Right forelimb (tissue), 1 donor: ENCODE measurements at regions not wholly inside any gene's neighbourhood (a gene's known extent, or its start where the extent isn't known, plus 50 kb on each side); places are given as distances from the start of the nearest gene placed in this dataset.
"Not testable (repeated sequence)": the region's sequence is repeated elsewhere in the genome, so short reads cannot be mapped to it uniquely, and the experiment has no call there.

Experiments
- DNase-seq: peaks from one replicate; pipeline ENCODE4 v3.0.0-alpha.2; 2018

GRCh38 chr20:4635781-4636180 lies 50.5 kb upstream of the PRNP start:
- DNase-seq = no peak

GRCh38 chr20:4635342-4635741 lies 50.9 kb upstream of the PRNP start:
- no peak for DNase-seq

GRCh38 chr20:4633780-4634179 lies 52.5 kb upstream of the PRNP start:
- no peak for DNase-seq

GRCh38 chr20:4633379-4633778 lies 52.9 kb upstream of the PRNP start:
- DNase-seq = no peak

GRCh38 chr20:4632876-4633275 lies 53.4 kb upstream of the PRNP start:
- no peak for DNase-seq

GRCh38 chr20:4626228-4626627 lies 60.0 kb upstream of the PRNP start:
- no peak for DNase-seq

- DNase-seq = no peak
Observed at GRCh38 chr20:4625687-4626086, 60.6 kb upstream of the PRNP start.

- not testable (repeated sequence) for DNase-seq
Observed at GRCh38 chr20:4624675-4625336, 61.5 kb upstream of the PRNP start.

GRCh38 chr20:4619144-4619543 lies 67.1 kb upstream of the PRNP start:
- DNase-seq = not testable (repeated sequence)

- DNase-seq = no peak
Observed at GRCh38 chr20:4617484-4617883, 68.8 kb upstream of the PRNP start.

GRCh38 chr20:4617019-4617418 lies 69.2 kb upstream of the PRNP start:
- DNase-seq = no peak

GRCh38 chr20:4613718-4614620 lies 72.3 kb upstream of the PRNP start:
- DNase-seq = no peak

- DNase-seq = no peak
Observed at GRCh38 chr20:4613184-4613583, 73.1 kb upstream of the PRNP start.

GRCh38 chr20:4610871-4611270 lies 75.4 kb upstream of the PRNP start:
- no peak for DNase-seq

- DNase-seq = no peak
Observed at GRCh38 chr20:4609511-4609910, 76.7 kb upstream of the PRNP start.

GRCh38 chr20:4608861-4609260 lies 77.4 kb upstream of the PRNP start:
- no peak for DNase-seq

GRCh38 chr20:4607287-4607713 lies 79.0 kb upstream of the PRNP start:
- DNase-seq = peak; percentile 67

- no peak for DNase-seq
Observed at GRCh38 chr20:4606051-4606450, 80.2 kb upstream of the PRNP start.

GRCh38 chr20:4605166-4605565 lies 81.1 kb upstream of the PRNP start:
- DNase-seq = no peak

- DNase-seq = no peak
Observed at GRCh38 chr20:4604580-4604979, 81.7 kb upstream of the PRNP start.

GRCh38 chr20:4603724-4604123 lies 82.5 kb upstream of the PRNP start:
- DNase-seq = no peak

GRCh38 chr20:4602297-4602631 lies 84.0 kb upstream of the PRNP start:
- DNase-seq = no peak

- DNase-seq = peak; percentile 77
Observed at GRCh38 chr20:4601630-4602296, 84.5 kb upstream of the PRNP start.
